Calu3 (cell line): ENCODE measurements at regions not wholly inside any gene's neighbourhood (a gene's known extent, or its start where the extent isn't known, plus 50 kb on each side); places are given as distances from the start of the nearest gene placed in this dataset.

Source experiments
- BruUV-seq: library from RNA; stranded (reverse); fragments of 400-500 nt; replicated peaks from 2 replicates; lab custom pipeline; 2021; lab: Mats Ljungman, UMichigan
- CTCF ChIA-PET: fragments of 300-600 bp; sonication (Branson Sonifier 250); formaldehyde crosslinking; loops from one replicate; lab custom pipeline; 2022; ENCODE audit warnings: antibody characterized with exemption; lab: Charles Lee
- DNase-seq: peaks from one replicate; pipeline ENCODE4 v3.0.0; 2022
- H3K27ac Mint-ChIP-seq: one replicate; pipeline ENCODE4 v1.8.0; 2022; ENCODE audit warnings: mixed read lengths; ENCODE audit not compliant: unreplicated experiment
- H3K27me3 Mint-ChIP-seq: one replicate; pipeline ENCODE4 v1.8.0; 2022; ENCODE audit warnings: mixed read lengths; ENCODE audit not compliant: unreplicated experiment
- H3K36me3 Mint-ChIP-seq: one replicate; pipeline ENCODE4 v1.8.0; 2022; ENCODE audit warnings: mild to moderate bottlenecking, moderate library complexity, mixed read lengths; ENCODE audit not compliant: insufficient read depth, unreplicated experiment
- H3K4me1 Mint-ChIP-seq: one replicate; pipeline ENCODE4 v1.8.0; 2022; ENCODE audit warnings: mild to moderate bottlenecking, low read depth, mixed read lengths; ENCODE audit not compliant: unreplicated experiment
- H3K4me3 Mint-ChIP-seq: one replicate; pipeline ENCODE4 v1.8.0; 2022; ENCODE audit warnings: mild to moderate bottlenecking, low read depth, moderate library complexity, mixed read lengths; ENCODE audit not compliant: unreplicated experiment
- H3K9me3 Mint-ChIP-seq: one replicate; pipeline ENCODE4 v1.8.0; 2022; ENCODE audit warnings: low read depth, mixed read lengths; ENCODE audit not compliant: unreplicated experiment
- CTCF ChIP-seq: fragments of 200-600 bp; IDR thresholded peaks from one replicate; pipeline ENCODE4 v1.8.0; 2022; ENCODE audit warnings: antibody characterized with exemption; ENCODE audit not compliant: unreplicated experiment
- intact Hi-C: fragments of 100-400 bp; cut with micrococcal nuclease; formaldehyde crosslinking; loops from one replicate; pipeline ENCODE4 v1.10.0; 2022; ENCODE audit not compliant: unreplicated experiment

DNA sequence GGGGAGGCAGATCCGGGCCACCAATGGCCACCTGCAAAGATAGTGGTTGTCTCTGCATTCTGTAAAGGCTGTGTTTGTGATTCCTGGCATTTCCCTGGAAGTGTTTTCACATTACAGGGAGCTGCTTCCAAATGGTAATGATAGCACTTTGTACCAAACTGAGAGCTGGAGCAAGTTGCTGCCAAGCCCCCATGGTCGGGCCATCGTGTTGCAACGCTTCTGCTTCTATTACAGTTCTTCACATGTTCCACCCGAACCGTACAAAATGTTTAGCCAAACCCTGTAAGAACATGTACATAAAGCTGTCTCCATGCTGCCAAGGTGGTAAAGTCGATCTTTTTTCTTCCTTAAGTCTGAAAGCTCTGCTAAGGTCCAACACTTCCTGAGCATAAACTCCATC is 397.7 kb upstream of the NFE2L3 start:
- no peak overlapping the region for H3K4me3 Mint-ChIP-seq
- H3K27me3 Mint-ChIP-seq = peaks cover 86% of the 10 kb centered on the region
- H3K4me1 Mint-ChIP-seq = no peaks in the 10 kb centered on the region
- no TSS peak for BruUV-seq
- DNase-seq = no peak
- CTCF ChIA-PET = no interaction called here
- no peak overlapping the region for H3K27ac Mint-ChIP-seq
- intact Hi-C loops = no loop called here
- no peaks in the 10 kb centered on the region for H3K9me3 Mint-ChIP-seq
- no peaks in the 10 kb centered on the region for H3K36me3 Mint-ChIP-seq
- no peak for TF ChIP-seq CTCF

DNA sequence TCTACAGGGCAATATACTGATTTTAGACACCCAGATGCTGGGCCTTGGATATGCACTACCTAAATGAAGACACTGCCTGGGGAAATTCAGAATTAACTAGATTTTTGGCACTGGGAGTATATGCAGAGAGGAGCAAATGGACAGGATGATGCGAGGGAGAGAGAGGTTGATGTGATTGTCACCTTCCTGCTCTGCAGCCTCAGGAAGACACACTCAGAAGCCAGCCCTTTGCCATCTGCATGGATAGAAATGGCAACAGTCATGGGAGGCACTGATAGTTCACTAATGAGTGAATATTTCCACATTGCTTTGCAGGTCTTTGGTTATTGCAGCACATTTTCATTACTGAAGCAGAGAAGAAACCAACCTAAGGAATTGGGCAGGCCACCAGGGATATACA is 397.2 kb upstream of the NFE2L3 start:
- CTCF ChIA-PET = no interaction called here
- TF ChIP-seq CTCF = no peak
- H3K4me1 Mint-ChIP-seq = no peaks in the 10 kb centered on the region
- H3K27ac Mint-ChIP-seq = no peak overlapping the region
- peaks cover 90% of the 10 kb centered on the region for H3K27me3 Mint-ChIP-seq
- no peaks in the 10 kb centered on the region for H3K9me3 Mint-ChIP-seq
- no peaks in the 10 kb centered on the region for H3K36me3 Mint-ChIP-seq
- intact Hi-C loops = no loop called here
- no peak overlapping the region for H3K4me3 Mint-ChIP-seq
- BruUV-seq = no TSS peak
- DNase-seq = no peak

- H3K4me3 Mint-ChIP-seq = no peak overlapping the region
- no peaks in the 10 kb centered on the region for H3K9me3 Mint-ChIP-seq
- no peak for TF ChIP-seq CTCF
- no peaks in the 10 kb centered on the region for H3K36me3 Mint-ChIP-seq
- H3K4me1 Mint-ChIP-seq = no peaks in the 10 kb centered on the region
- intact Hi-C loops = no loop called here
- H3K27me3 Mint-ChIP-seq = peaks cover 93% of the 10 kb centered on the region
- no peak for DNase-seq
- H3K27ac Mint-ChIP-seq = no peak overlapping the region
- CTCF ChIA-PET = no interaction called here
- no TSS peak for BruUV-seq
Observed at GRCh38 chr7:25756601-25757000, 395.4 kb upstream of the NFE2L3 start.

DNA sequence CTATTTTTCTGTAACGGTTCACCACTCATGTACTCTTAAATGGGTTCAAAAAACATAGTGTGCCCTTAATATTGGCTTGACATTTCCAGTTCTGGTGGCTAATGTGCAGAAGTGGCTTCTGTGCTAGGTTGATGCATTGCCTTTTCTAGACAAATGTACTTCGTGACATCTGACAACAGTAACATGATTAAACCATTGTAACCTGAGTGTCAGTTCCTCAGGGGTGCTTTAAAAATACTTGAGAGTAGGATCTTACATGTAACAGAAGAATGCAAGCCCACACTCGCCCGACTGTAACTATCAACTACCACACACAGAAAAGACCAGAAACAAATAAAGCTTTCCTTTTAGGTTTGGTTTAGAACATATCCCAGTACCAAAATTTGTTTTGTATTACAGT is 393.4 kb upstream of the NFE2L3 start:
- H3K36me3 Mint-ChIP-seq = no peaks in the 10 kb centered on the region
- H3K4me3 Mint-ChIP-seq = no peak overlapping the region
- H3K4me1 Mint-ChIP-seq = no peaks in the 10 kb centered on the region
- no peak for TF ChIP-seq CTCF
- no peak overlapping the region for H3K27ac Mint-ChIP-seq
- CTCF ChIA-PET = no interaction called here
- DNase-seq = no peak
- no peaks in the 10 kb centered on the region for H3K9me3 Mint-ChIP-seq
- intact Hi-C loops = no loop called here
- BruUV-seq = no TSS peak
- peaks cover 93% of the 10 kb centered on the region for H3K27me3 Mint-ChIP-seq

DNA sequence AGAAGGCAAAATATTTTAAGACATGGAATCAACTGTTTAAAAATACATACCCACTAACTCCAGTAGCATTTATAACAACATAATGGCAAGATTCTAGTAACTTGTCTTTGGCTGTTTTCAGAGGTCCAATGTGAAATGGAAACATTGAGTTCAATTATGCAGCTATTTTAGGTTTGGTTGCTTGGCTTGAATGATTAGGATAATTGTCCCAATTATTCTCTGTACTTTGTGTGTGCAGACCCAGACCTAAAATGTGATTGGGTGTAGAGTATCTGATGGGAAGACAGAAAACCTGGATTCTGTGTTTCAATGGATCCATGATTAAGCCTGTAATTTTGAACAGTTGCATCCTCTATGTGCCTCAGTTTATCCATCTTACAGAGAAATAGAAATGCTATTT is 392.7 kb upstream of the NFE2L3 start:
- intact Hi-C loops = no loop called here
- CTCF ChIA-PET = no interaction called here
- H3K36me3 Mint-ChIP-seq = no peaks in the 10 kb centered on the region
- H3K27ac Mint-ChIP-seq = no peak overlapping the region
- DNase-seq = no peak
- no peaks in the 10 kb centered on the region for H3K4me1 Mint-ChIP-seq
- no TSS peak for BruUV-seq
- H3K27me3 Mint-ChIP-seq = peaks cover 93% of the 10 kb centered on the region
- H3K9me3 Mint-ChIP-seq = no peaks in the 10 kb centered on the region
- no peak overlapping the region for H3K4me3 Mint-ChIP-seq
- no peak for TF ChIP-seq CTCF
